Lower leg skin (tissue), 3 donors: ENCODE measurements at regions not wholly inside any gene's neighbourhood (a gene's known extent, or its start where the extent isn't known, plus 50 kb on each side); places are given as distances from the start of the nearest gene placed in this dataset.

Experiments
- CTCF ChIP-seq, 3 donors: fragments of 450-650 bp; IDR thresholded peaks; one replicate each; pipeline ENCODE4 v1.5.1; 2016; ENCODE audit warnings: antibody characterized with exemption in 3 of 3, mild to moderate bottlenecking in 3 of 3, moderate library complexity in 2 of 3
- POLR2A ChIP-seq, 2 donors: fragments of 450-650 bp; IDR thresholded peaks; one replicate each; pipeline ENCODE4 v1.6.1; 2016 to 2017; ENCODE audit warnings: antibody characterized with exemption in 2 of 2, mild to moderate bottlenecking in 1 of 2, moderate library complexity in 1 of 2

- TF ChIP-seq CTCF (IDR thresholded peaks at IDR 0.05) (no peak), POLR2A (IDR thresholded peaks at IDR 0.05) (no peak)
These were observed 93.5 kb upstream of the TACR1 start for GRCh38 chr2:75292826-75293225.
